ENCODE measurements at regions not wholly inside any gene's neighbourhood (a gene's known extent, or its start where the extent isn't known, plus 50 kb on each side); places are given as distances from the start of the nearest gene placed in this dataset.

GRCh38 chr6:168919470-168920179 is 334.0 kb downstream of the THBS2 start:
- TF ChIP-seq CREB1 (IDR thresholded peaks at IDR 0.05; ENCODE audit: low read depth): no peak

GRCh38 chr6:168916576-168917211 is 337.0 kb downstream of the THBS2 start:
- TF ChIP-seq EP300 (IDR thresholded peaks at IDR 0.05; ENCODE audit: borderline replicate concordance) (no peak), NFIC (IDR thresholded peaks at IDR 0.05) (no peak), CREB1 (IDR thresholded peaks at IDR 0.05; ENCODE audit: low read depth) (no peak), REST (IDR thresholded peaks at IDR 0.05; ENCODE audit: low read depth) (no peak), CEBPB (IDR thresholded peaks at IDR 0.05) (no peak), YY1 (IDR thresholded peaks at IDR 0.05; ENCODE audit: low read depth) (no peak), TEAD4 (IDR thresholded peaks at IDR 0.05) (no peak)
- TF ChIP-seq, protein P1, sequence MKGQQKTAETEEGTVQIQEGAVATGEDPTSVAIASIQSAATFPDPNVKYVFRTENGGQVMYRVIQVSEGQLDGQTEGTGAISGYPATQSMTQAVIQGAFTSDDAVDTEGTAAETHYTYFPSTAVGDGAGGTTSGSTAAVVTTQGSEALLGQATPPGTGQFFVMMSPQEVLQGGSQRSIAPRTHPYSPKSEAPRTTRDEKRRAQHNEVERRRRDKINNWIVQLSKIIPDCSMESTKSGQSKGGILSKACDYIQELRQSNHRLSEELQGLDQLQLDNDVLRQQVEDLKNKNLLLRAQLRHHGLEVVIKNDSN (IDR thresholded peaks at IDR 0.05): no peak

DNA sequence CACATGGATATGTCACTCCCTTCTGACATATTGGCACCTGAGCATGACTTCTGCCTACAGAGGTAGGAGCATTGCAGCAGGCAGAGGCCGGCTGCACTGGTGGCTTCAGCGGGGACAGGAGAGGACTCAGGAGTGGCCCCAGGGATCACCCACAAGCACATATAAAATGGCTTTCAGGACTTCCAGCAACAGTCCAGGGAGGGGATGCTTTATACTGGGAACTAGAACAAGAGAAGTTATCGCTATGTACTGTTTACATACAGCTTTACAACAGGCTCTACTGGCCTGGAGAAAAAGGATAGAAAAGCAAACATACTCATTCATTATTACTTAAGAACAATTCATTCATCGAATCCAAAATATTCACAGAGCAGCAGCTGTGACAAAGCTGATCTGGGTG is 337.8 kb downstream of the THBS2 start:
- TF ChIP-seq EGR1 (IDR thresholded peaks at IDR 0.05): no peak
- no peak for TF ChIP-seq YY1 (IDR thresholded peaks at IDR 0.05; ENCODE audit: low read depth)
- no peak for TF ChIP-seq CEBPB (IDR thresholded peaks at IDR 0.05)
- TF ChIP-seq REST (IDR thresholded peaks at IDR 0.05; ENCODE audit: low read depth): no peak
- TF ChIP-seq RAD21 (IDR thresholded peaks at IDR 0.05; ENCODE audit: low read depth): no peak

DNA sequence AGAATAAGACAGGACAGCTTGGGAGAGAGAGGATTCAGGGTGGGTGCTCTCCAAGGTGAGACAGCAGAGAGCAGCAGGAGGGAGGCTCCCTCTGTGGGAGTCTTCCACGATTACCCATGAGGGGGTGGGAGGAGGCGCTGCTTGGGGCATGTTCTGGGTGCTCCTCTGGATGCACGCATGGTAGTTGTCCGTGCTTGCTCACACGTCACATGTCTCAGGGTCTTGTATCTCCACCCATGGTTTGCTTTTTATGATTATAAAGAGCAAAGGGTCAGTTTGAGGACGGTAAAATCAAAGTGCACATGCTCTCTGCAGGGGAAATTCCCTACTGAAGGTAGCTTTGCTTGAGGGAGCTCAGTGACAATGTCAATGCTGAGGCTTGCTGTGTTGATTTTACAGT is 338.4 kb downstream of the THBS2 start:
- no peak; the same call in 1 of the 2 replicates for TF ChIP-seq REST (IDR thresholded peaks at IDR 0.05; ENCODE audit: low read depth)
- TF ChIP-seq FOXM1 (IDR thresholded peaks at IDR 0.05; ENCODE audit: borderline replicate concordance, low read depth): no peak

DNA sequence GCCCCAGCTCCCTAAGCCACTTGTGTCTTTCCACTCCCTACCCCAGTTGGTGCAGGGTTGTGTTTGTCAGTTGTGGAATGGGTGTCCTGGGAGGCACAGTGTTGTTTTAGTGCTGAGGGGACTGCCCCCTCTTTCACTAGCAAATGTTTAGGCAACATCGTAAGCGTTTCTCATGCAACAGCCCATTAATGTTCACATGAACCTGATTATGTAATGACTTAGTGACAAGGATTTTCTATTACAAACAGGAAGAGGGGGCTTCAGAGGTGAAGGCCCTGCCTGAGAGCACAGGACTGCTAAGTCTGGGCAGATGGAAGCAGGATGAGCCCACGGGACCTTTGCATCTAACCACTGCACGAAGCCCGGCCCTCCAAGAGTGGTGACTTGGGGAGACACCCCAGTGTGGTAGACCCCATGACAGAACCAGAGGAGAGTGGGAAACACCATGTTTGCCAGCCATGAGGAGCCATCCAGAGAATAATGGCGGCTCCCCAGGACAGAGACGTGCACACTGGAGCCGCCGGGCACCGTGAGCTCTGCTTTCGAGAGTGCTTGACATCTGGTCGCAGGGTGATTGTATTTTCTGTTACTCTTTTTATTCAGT is 339.7 kb downstream of the THBS2 start:
- TF ChIP-seq CREB1 (IDR thresholded peaks at IDR 0.05; ENCODE audit: low read depth): no peak
- no peak for TF ChIP-seq NFIC (IDR thresholded peaks at IDR 0.05)
- no peak for TF ChIP-seq YY1 (IDR thresholded peaks at IDR 0.05; ENCODE audit: low read depth)
- no peak for TF ChIP-seq TAF1 (IDR thresholded peaks at IDR 0.05; ENCODE audit: low read depth)
- TF ChIP-seq EGR1 (IDR thresholded peaks at IDR 0.05): no peak
- no peak for TF ChIP-seq CEBPB (IDR thresholded peaks at IDR 0.05)
- no peak for TF ChIP-seq TEAD4 (IDR thresholded peaks at IDR 0.05)

- TF ChIP-seq TCF12 (IDR thresholded peaks at IDR 0.05; ENCODE audit: low read depth): peak; percentile 98
Observed at GRCh38 chr6:168913231-168913865, 340.3 kb downstream of the THBS2 start.
